ENCODE measurements at regions not wholly inside any gene's neighbourhood (a gene's known extent, or its start where the extent isn't known, plus 50 kb on each side); places are given as distances from the start of the nearest gene placed in this dataset.

GRCh38 chr1:29451368-29451892, 215.1 kb downstream of the PTPRU start:
- no peak overlapping the region for H3K4me3 Mint-ChIP-seq

DNA sequence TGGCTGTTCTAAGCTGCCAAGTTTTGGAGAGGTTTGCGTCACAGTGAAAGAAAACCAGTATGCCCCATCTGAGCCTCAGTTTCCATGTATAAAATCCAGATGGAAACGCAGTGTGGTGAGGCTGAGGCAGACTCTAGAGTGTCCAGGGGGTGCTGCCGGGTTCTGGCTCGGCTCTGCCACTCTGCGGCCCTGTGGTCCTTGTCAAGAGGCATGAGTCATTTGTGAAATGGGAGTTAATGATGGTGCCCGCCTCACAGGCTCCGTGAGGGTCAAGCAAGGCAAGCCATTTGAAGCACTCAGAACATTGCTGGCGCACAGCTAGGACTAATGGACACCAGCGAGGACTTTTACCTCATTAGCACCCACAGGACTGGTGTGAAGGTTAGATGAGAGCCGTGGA, 214.3 kb downstream of the PTPRU start:
- Mint-ChIP-seq H3K4me1 (peaks cover 12% of the 10 kb centered on the region), H3K4me3 (no peak overlapping the region), H3K36me3 (ENCODE audit: low read depth) (no peaks in the 10 kb centered on the region), H3K27me3 (ENCODE audit: insufficient read depth) (peaks cover 4% of the 10 kb centered on the region), H3K27ac (no peak overlapping the region), H3K9me3 (no peaks in the 10 kb centered on the region)
- Histone ChIP-seq H3K36me3 (ENCODE audit: control insufficient read depth, insufficient read depth, low read length) (no peaks in the 10 kb centered on the region), H3K9me3 (ENCODE audit: control insufficient read depth, low read length) (no peaks in the 10 kb centered on the region), H3K27ac (ENCODE audit: low read depth, low read length) (no peak overlapping the region), H3K27me3 (ENCODE audit: control insufficient read depth, insufficient read depth, low read length, poor library complexity, severe bottlenecking) (no peaks in the 10 kb centered on the region), H3K4me3 (ENCODE audit: low read length) (no peak overlapping the region), H3K4me1 (ENCODE audit: control insufficient read depth, insufficient read depth, low read length) (no peaks in the 10 kb centered on the region), H3K9ac (ENCODE audit: extremely low read depth, low read length, poor library complexity, severe bottlenecking) (no peak overlapping the region)
- no peak for DNase-seq
- WGBS, 2 experiments (ENCODE audit: insufficient coverage in 1 of 2, insufficient read length in 1 of 2) = 86 to 92% methylated on average over 5 to 10 of the region's 10 CpGs
- TF ChIP-seq, protein P1, sequence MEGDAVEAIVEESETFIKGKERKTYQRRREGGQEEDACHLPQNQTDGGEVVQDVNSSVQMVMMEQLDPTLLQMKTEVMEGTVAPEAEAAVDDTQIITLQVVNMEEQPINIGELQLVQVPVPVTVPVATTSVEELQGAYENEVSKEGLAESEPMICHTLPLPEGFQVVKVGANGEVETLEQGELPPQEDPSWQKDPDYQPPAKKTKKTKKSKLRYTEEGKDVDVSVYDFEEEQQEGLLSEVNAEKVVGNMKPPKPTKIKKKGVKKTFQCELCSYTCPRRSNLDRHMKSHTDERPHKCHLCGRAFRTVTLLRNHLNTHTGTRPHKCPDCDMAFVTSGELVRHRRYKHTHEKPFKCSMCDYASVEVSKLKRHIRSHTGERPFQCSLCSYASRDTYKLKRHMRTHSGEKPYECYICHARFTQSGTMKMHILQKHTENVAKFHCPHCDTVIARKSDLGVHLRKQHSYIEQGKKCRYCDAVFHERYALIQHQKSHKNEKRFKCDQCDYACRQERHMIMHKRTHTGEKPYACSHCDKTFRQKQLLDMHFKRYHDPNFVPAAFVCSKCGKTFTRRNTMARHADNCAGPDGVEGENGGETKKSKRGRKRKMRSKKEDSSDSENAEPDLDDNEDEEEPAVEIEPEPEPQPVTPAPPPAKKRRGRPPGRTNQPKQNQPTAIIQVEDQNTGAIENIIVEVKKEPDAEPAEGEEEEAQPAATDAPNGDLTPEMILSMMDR (conservative IDR thresholded peaks at IDR 0.05) = no peak

More at GRCh38 chr1:29451368-29451892, 215.1 kb downstream of the PTPRU start:
- no peaks in the 10 kb centered on the region for H3K36me3 Mint-ChIP-seq (ENCODE audit: low read depth)
- H3K27ac Mint-ChIP-seq = no peak overlapping the region
- no peak overlapping the region for H3K9ac ChIP-seq (ENCODE audit: extremely low read depth, low read length, poor library complexity, severe bottlenecking)
- H3K36me3 ChIP-seq (ENCODE audit: control insufficient read depth, insufficient read depth, low read length) = no peaks in the 10 kb centered on the region
- H3K4me1 Mint-ChIP-seq = peaks cover 12% of the 10 kb centered on the region
- peaks cover 2% of the 10 kb centered on the region for H3K9me3 Mint-ChIP-seq
- no peaks in the 10 kb centered on the region for H3K4me1 ChIP-seq (ENCODE audit: control insufficient read depth, insufficient read depth, low read length)
- no peaks in the 10 kb centered on the region for H3K9me3 ChIP-seq (ENCODE audit: control insufficient read depth, low read length)
- WGBS, 2 experiments (ENCODE audit: insufficient coverage in 1 of 2, insufficient read length in 1 of 2) = 89 to 96% methylated on average over 10 to 13 of the region's 16 CpGs
- H3K4me3 ChIP-seq (ENCODE audit: low read length) = no peak overlapping the region
- no peak overlapping the region for H3K27ac ChIP-seq (ENCODE audit: low read depth, low read length)
- TF ChIP-seq, protein P1 (conservative IDR thresholded peaks at IDR 0.05) = no peak
- no peak for DNase-seq
- peaks cover 4% of the 10 kb centered on the region for H3K27me3 Mint-ChIP-seq (ENCODE audit: insufficient read depth)
- no peaks in the 10 kb centered on the region for H3K27me3 ChIP-seq (ENCODE audit: control insufficient read depth, insufficient read depth, low read length, poor library complexity, severe bottlenecking)

GRCh38 chr1:29448456-29449235, 212.3 kb downstream of the PTPRU start:
- Mint-ChIP-seq H3K36me3 (ENCODE audit: low read depth) (no peaks in the 10 kb centered on the region), H3K27me3 (ENCODE audit: insufficient read depth) (no peaks in the 10 kb centered on the region), H3K4me3 (no peak overlapping the region), H3K9me3 (no peaks in the 10 kb centered on the region), H3K27ac (no peak overlapping the region), H3K4me1 (peaks cover 17% of the 10 kb centered on the region)
- no peak overlapping the region for H3K4me3 ChIP-seq (ENCODE audit: low read length)
- no peak for DNase-seq
- H3K27ac ChIP-seq (ENCODE audit: low read depth, low read length) = no peak overlapping the region
- no peak overlapping the region for H3K9ac ChIP-seq (ENCODE audit: extremely low read depth, low read length, poor library complexity, severe bottlenecking)
- no peaks in the 10 kb centered on the region for H3K36me3 ChIP-seq (ENCODE audit: control insufficient read depth, insufficient read depth, low read length)
- H3K9me3 ChIP-seq (ENCODE audit: control insufficient read depth, low read length) = no peaks in the 10 kb centered on the region
- peaks cover under 1% of the 10 kb centered on the region for H3K4me1 ChIP-seq (ENCODE audit: control insufficient read depth, insufficient read depth, low read length)
- TF ChIP-seq, protein P1 (conservative IDR thresholded peaks at IDR 0.05) = no peak
- 80 to 92% methylated on average over 1 to 15 of the region's 16 CpGs for WGBS, 2 experiments (ENCODE audit: insufficient coverage in 1 of 2, insufficient read length in 1 of 2)
- H3K27me3 ChIP-seq (ENCODE audit: control insufficient read depth, insufficient read depth, low read length, poor library complexity, severe bottlenecking) = no peaks in the 10 kb centered on the region

Measured in endodermal cell (in vitro differentiated cells).